ENCODE measurements at regions not wholly inside any gene's neighbourhood (a gene's known extent, or its start where the extent isn't known, plus 50 kb on each side); places are given as distances from the start of the nearest gene placed in this dataset.

- Histone ChIP-seq H3K36me3 (ENCODE audit: control insufficient read depth, insufficient read depth, low read length) (no peaks in the 10 kb centered on the region), H3K4me1 (ENCODE audit: control insufficient read depth, insufficient read depth, low read length) (no peaks in the 10 kb centered on the region), H3K9me3 (ENCODE audit: control insufficient read depth, insufficient read depth, low read depth, low read length) (no peaks in the 10 kb centered on the region), H3K27ac (ENCODE audit: low read length) (no peak overlapping the region), H3K4me3 (ENCODE audit: low read depth in 2 of 2, low read length in 2 of 2) (no peak overlapping the region), H3K27me3 (ENCODE audit: control insufficient read depth, insufficient read depth, low read length) (no peaks in the 10 kb centered on the region; the same call in 1 of the 2 replicates)
- BruUV-seq (replicated peaks) = no TSS peak
- TF ChIP-seq TCF7L2 (IDR thresholded peaks at IDR 0.05; ENCODE audit: low read depth, low read length) (no peak), REST (IDR thresholded peaks at IDR 0.05; ENCODE audit: insufficient read depth in 1 of 2, low read depth in 2 of 2, low read length in 1 of 2) (no peak), SIN3A (IDR thresholded peaks at IDR 0.05; ENCODE audit: borderline replicate concordance, insufficient read depth, low read depth, low read length) (no peak), POLR2AphosphoS5 (IDR thresholded peaks at IDR 0.05; ENCODE audit: low read depth, low read length) (no peak), CTCF (IDR thresholded peaks at IDR 0.05) (no peak)
- CTCF ChIA-PET = no interaction called here
- DNase-seq (ENCODE audit: low read depth, low spot score) (no peak), ATAC-seq (no peak)
- intact Hi-C loops (cut with micrococcal nuclease; ENCODE audit: unreplicated experiment) (no loop called here), in situ Hi-C loops (cut with HindIII; ENCODE audit: low pct_unique_long_range_greater_than_20kb, low sequenced_read_pairs) (no loop called here)
- POLR2A ChIA-PET = no interaction called here
Observed at GRCh38 chr22:48270731-48271130, 1508.3 kb downstream of the TBC1D22A start.

- ChIA-PET POLR2A (no interaction called here), CTCF (no interaction called here)
- in situ Hi-C loops (cut with HindIII; ENCODE audit: low pct_unique_long_range_greater_than_20kb, low sequenced_read_pairs) = no loop called here
- ATAC-seq = no peak
- no TSS peak for BruUV-seq (replicated peaks)
- Histone ChIP-seq H3K36me3 (ENCODE audit: control insufficient read depth, insufficient read depth, low read length) (no peaks in the 10 kb centered on the region), H3K27ac (ENCODE audit: low read length) (no peak overlapping the region), H3K9me3 (ENCODE audit: control insufficient read depth, insufficient read depth, low read depth, low read length) (no peaks in the 10 kb centered on the region), H3K4me1 (ENCODE audit: control insufficient read depth, insufficient read depth, low read length) (no peaks in the 10 kb centered on the region), H3K4me3 (ENCODE audit: low read depth in 2 of 2, low read length in 2 of 2) (no peak overlapping the region), H3K27me3 (ENCODE audit: control insufficient read depth, insufficient read depth, low read length) (no peaks in the 10 kb centered on the region; the same call in 1 of the 2 replicates)
- TF ChIP-seq SIN3A (IDR thresholded peaks at IDR 0.05; ENCODE audit: borderline replicate concordance, insufficient read depth, low read depth, low read length) = no peak
- TF ChIP-seq TCF7L2 (IDR thresholded peaks at IDR 0.05; ENCODE audit: low read depth, low read length) = no peak
- no peak for TF ChIP-seq CTCF (IDR thresholded peaks at IDR 0.05)
- no peak for TF ChIP-seq POLR2AphosphoS5 (IDR thresholded peaks at IDR 0.05; ENCODE audit: low read depth, low read length)
- no peak for TF ChIP-seq REST (IDR thresholded peaks at IDR 0.05; ENCODE audit: insufficient read depth in 1 of 2, low read depth in 2 of 2, low read length in 1 of 2)
- intact Hi-C loops (cut with micrococcal nuclease; ENCODE audit: unreplicated experiment) = no loop called here
- no peak for DNase-seq (ENCODE audit: low read depth, low spot score)
Observed at GRCh38 chr22:48268771-48269552, 1506.5 kb downstream of the TBC1D22A start.

Data from Panc1 (cell line).